CD4-positive, alpha-beta T cell treated with Interleukin-6 for 4 hours (primary cell): ENCODE measurements at regions not wholly inside any gene's neighbourhood (a gene's known extent, or its start where the extent isn't known, plus 50 kb on each side); places are given as distances from the start of the nearest gene placed in this dataset.

Source experiments
- DNase-seq: peaks from one replicate; pipeline ENCODE4 v3.0.0-alpha.2; 2020; ENCODE audit warnings: mixed read lengths

GRCh38 chr21:21730512-21730911 is 732.3 kb downstream of the NCAM2 start:
- DNase-seq = no peak

- DNase-seq = no peak
Observed at GRCh38 chr21:21731626-21732025, 733.4 kb downstream of the NCAM2 start.

GRCh38 chr21:21734088-21734487 is 735.9 kb downstream of the NCAM2 start:
- no peak for DNase-seq

- DNase-seq = no peak
Observed at GRCh38 chr21:21737186-21737585, 739.0 kb downstream of the NCAM2 start.

GRCh38 chr21:21740207-21740606 is 742.0 kb downstream of the NCAM2 start:
- no peak for DNase-seq

- DNase-seq = no peak
Observed at GRCh38 chr21:21750124-21750825, 752.1 kb downstream of the NCAM2 start.

- DNase-seq = no peak
Observed at GRCh38 chr21:21751286-21751685, 753.1 kb downstream of the NCAM2 start.

- DNase-seq = no peak
Observed at GRCh38 chr21:21762855-21763254, 764.6 kb downstream of the NCAM2 start.

- DNase-seq = no peak
Observed at GRCh38 chr21:21764281-21764680, 766.1 kb downstream of the NCAM2 start.

GRCh38 chr21:21767276-21767675 is 769.1 kb downstream of the NCAM2 start:
- no peak for DNase-seq

- no peak for DNase-seq
Observed at GRCh38 chr21:21788591-21788990, 790.4 kb downstream of the NCAM2 start.

GRCh38 chr21:21801921-21802320 is 803.7 kb downstream of the NCAM2 start:
- DNase-seq = no peak

GRCh38 chr21:21806711-21807597 is 808.7 kb downstream of the NCAM2 start:
- DNase-seq = no peak

- DNase-seq = no peak
Observed at GRCh38 chr21:21807598-21807903, 809.3 kb downstream of the NCAM2 start.

- no peak for DNase-seq
Observed at GRCh38 chr21:21813289-21813688, 815.1 kb downstream of the NCAM2 start.

GRCh38 chr21:21813934-21814333 is 815.7 kb downstream of the NCAM2 start:
- DNase-seq = no peak

- DNase-seq = no peak
Observed at GRCh38 chr21:21816778-21817177, 818.6 kb downstream of the NCAM2 start.

- DNase-seq = no peak
Observed at GRCh38 chr21:21818898-21819297, 820.7 kb downstream of the NCAM2 start.

- no peak for DNase-seq
Observed at GRCh38 chr21:21828130-21828529, 829.9 kb downstream of the NCAM2 start.

GRCh38 chr21:21831036-21831435 is 832.8 kb downstream of the NCAM2 start:
- no peak for DNase-seq

GRCh38 chr21:21845901-21846300 is 847.7 kb downstream of the NCAM2 start:
- DNase-seq = no peak

- no peak for DNase-seq
Observed at GRCh38 chr21:21851205-21851604, 853.0 kb downstream of the NCAM2 start.

- no peak for DNase-seq
Observed at GRCh38 chr21:21851657-21852056, 853.4 kb downstream of the NCAM2 start.
